ENCODE measurements at regions not wholly inside any gene's neighbourhood (a gene's known extent, or its start where the extent isn't known, plus 50 kb on each side); places are given as distances from the start of the nearest gene placed in this dataset.

- DNase-seq (ENCODE audit: low spot score), result no peak
- no peak for ATAC-seq (ENCODE audit: low FRiP score)
- TF ChIP-seq CTCF (IDR thresholded peaks at IDR 0.05), result no peak
These were observed 110.3 kb downstream of the MBL2 start for GRCh38 chr10:52662256-52662655.

GRCh38 chr10:52663161-52663560, 109.4 kb downstream of the MBL2 start:
- no peak for ATAC-seq (ENCODE audit: low FRiP score)
- DNase-seq (ENCODE audit: low spot score), result no peak
- TF ChIP-seq CTCF (IDR thresholded peaks at IDR 0.05), result no peak

GRCh38 chr10:52664629-52665028, 108.0 kb downstream of the MBL2 start:
- TF ChIP-seq CTCF (IDR thresholded peaks at IDR 0.05), result no peak
- no peak for DNase-seq (ENCODE audit: low spot score)
- no peak for ATAC-seq (ENCODE audit: low FRiP score)

GRCh38 chr10:52665821-52666220, 106.8 kb downstream of the MBL2 start:
- no peak for ATAC-seq (ENCODE audit: low FRiP score)
- no peak for DNase-seq (ENCODE audit: low spot score)
- TF ChIP-seq CTCF (IDR thresholded peaks at IDR 0.05), result no peak

- DNase-seq (ENCODE audit: low spot score) (no peak), ATAC-seq (ENCODE audit: low FRiP score) (no peak)
- TF ChIP-seq CTCF (IDR thresholded peaks at IDR 0.05), result no peak
These were observed 105.7 kb downstream of the MBL2 start for GRCh38 chr10:52666931-52667330.

GRCh38 chr10:52668024-52668423, 104.6 kb downstream of the MBL2 start:
- DNase-seq (ENCODE audit: low spot score) (no peak), ATAC-seq (ENCODE audit: low FRiP score) (no peak)
- TF ChIP-seq CTCF (IDR thresholded peaks at IDR 0.05), result no peak

GRCh38 chr10:52672880-52673279, 99.7 kb downstream of the MBL2 start:
- DNase-seq (ENCODE audit: low spot score) (no peak), ATAC-seq (ENCODE audit: low FRiP score) (no peak)
- no peak for TF ChIP-seq CTCF (IDR thresholded peaks at IDR 0.05)

Data from omental fat pad (tissue), 3 donors.